GM19099 (cell line): ENCODE measurements at regions not wholly inside any gene's neighbourhood (a gene's known extent, or its start where the extent isn't known, plus 50 kb on each side); places are given as distances from the start of the nearest gene placed in this dataset.

Experiments used
- POLR2A ChIP-seq: IDR thresholded peaks from 3 replicates; pipeline ENCODE4 v1.6.1; 2011; ENCODE audit warnings: low read depth; ENCODE audit not compliant: insufficient read length; ENCODE audit errors: extremely low read depth

GRCh38 chr14:53528185-53528671 lies 375.1 kb upstream of the DDHD1 start:
- TF ChIP-seq POLR2A = no peak

DNA sequence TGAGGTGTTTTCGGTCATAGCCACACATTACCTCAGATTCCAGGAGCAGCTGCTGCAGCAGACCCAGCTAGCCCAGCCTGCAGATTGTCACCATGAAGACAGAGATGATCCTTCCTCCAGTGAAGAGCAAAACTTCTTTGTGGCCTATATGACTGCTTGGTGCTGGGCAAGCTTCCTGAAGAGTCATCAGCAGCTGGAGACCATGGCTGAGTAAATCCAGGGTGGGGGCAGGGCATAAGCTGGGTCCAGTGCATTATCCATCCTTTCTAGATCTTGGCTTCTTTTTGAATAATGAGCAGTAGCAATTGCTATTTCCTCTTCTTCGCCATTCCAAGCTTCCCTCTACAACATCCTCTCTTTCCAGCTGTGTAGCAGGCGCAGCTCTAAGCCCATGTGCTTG lies 373.1 kb upstream of the DDHD1 start:
- no peak for TF ChIP-seq POLR2A

DNA sequence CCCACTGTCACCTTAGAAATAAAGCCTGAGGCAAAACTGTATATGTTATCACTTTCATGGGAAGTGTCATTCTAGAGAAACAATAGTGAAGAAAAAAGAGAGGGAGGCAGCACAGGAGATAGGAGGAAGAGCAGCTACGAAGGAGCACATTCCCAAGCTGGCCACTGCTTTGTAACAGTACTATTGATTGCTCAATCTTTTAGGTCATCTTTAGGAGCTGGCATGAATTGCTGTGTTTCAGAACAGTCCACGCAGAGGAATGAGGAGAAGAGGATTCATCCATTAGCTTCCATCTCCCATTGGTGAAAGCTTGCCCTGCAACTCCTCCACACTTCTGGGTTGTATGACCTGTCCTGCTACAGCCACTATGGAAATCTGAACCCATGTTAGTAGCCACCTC lies 372.5 kb upstream of the DDHD1 start:
- no peak for TF ChIP-seq POLR2A

- TF ChIP-seq POLR2A = no peak
Measured at GRCh38 chr14:53524391-53524790, 371.3 kb upstream of the DDHD1 start.

GRCh38 chr14:53523226-53523625 lies 370.1 kb upstream of the DDHD1 start:
- TF ChIP-seq POLR2A = no peak

DNA sequence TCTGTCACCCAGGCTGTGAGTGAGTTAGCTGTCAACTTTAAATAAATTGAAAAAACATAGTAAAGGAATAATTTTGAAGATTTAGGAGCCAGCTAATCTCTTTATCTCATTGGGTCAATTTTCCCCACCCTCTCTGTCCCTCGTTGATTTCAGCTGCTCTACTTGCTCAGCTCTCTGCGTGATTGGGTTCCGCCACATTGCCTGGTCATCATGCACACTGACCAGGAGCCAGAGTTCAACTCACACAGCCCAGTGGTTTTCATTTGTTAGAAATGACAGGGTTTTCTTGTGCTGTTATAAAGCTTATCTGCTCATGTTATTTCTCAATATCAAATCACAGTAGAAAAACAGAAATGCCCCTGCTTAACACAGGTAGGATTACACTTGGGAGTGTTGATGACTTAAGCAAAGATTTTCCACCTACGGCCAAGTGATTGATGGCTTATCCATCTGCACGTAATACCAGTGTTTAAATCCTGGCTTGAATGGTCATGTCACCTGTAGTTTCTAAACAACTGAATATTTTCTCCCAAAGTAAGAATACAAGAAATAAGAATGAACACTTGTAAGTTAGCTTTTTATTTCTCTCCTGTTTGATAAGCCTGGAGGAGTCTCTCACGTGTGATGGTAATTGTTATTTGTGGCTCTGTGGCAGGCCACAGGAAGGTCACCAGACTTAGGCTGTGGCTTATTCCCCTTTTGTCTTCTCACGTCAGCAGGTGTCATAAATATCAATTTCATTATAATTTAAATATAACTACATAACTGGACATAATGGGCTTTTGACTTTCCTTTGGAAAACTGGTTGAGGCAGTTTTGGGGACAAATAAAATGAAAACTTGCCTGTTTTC lies 367.2 kb upstream of the DDHD1 start:
- TF ChIP-seq POLR2A = no peak

DNA sequence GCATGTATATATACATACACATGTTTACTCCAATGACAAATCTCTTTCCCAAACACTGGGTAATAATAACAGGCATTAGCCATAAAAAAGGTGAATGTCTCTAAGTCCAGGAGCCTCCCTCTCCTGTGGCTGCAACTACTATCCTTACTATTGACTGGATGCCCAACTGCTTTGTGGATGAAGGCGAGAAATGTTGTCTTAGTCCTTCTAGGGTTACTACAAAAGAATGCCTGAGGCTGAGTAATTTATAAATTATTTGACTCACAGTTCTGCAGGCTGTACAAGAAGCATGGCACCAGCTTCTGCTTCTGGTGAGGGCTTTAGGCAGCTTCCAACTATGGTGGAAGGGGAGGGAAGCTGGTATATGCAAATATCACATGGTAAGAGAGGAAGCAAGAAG lies 366.0 kb upstream of the DDHD1 start:
- TF ChIP-seq POLR2A = no peak

- no peak for TF ChIP-seq POLR2A
Measured at GRCh38 chr14:53517270-53517960, 364.3 kb upstream of the DDHD1 start.

DNA sequence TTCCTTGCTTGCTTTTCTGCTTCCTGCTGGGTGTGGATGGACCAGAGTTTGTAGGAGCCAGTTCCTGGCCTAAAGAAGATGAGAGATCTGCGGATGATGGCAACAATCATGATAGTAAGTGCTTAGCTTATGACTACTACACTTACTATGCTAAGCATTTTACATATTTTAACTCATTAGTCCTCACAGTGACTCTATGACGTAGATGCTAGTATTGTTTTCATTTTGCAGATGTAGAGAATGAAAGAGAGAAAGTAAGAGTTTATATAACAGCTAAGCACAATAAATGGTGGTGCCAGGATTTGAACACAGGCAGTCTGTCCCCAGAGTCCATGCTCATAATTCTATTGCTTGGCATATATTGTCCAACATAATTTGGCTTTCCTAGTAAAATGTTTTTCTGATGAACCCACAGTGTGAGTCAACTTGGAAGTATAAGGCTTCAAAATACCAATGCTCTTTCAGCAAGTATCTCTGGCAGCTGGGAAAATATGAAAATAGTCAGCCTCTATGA lies 363.2 kb upstream of the DDHD1 start:
- TF ChIP-seq POLR2A = no peak

GRCh38 chr14:53515276-53515675 lies 362.2 kb upstream of the DDHD1 start:
- TF ChIP-seq POLR2A = no peak

DNA sequence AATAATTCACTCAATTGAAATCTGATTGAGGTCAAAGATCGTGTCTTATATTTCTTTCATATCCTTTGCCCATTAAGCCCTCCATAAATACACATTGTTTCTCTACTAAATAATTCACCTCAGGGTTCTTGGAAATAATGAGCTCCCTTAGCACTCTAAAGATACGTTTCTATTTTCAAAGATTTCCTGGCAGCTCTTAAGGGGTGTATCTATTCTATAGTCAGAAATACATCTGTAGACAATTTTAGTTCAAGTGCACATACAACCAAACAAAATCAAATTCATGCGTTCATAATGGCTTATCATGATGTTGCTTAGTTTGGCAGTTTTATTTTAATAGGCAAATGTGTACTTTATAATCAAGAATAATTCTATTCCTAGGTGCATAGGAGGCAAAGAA lies 361.1 kb upstream of the DDHD1 start:
- no peak for TF ChIP-seq POLR2A

DNA sequence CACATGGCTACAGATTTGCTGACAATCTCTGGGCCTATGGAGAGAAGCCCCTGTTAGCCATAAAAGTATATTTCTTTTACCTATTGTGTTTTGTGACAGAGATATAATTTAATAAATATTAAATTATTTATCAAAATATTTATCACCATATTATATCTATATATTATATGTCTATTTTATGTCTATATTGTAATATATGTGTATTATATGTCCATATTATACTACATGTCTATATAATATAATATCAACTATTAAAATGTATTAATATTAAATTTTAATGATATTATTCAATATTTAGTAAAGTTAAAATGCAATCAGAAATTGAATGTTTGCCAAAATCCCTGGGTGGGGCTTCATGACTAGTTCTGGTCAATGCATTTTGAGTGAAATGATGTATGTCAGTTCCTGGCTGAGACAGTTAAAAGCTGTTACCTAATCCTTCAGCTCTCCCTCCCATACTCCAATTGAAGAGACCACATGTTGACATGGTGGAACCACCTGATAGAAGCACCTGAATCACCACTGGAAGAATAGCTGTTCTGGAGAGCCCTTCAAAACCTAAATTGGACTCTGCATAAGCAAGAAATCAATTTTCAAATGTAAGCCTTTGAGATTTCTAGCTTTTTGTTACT lies 357.3 kb upstream of the DDHD1 start:
- TF ChIP-seq POLR2A = no peak

DNA sequence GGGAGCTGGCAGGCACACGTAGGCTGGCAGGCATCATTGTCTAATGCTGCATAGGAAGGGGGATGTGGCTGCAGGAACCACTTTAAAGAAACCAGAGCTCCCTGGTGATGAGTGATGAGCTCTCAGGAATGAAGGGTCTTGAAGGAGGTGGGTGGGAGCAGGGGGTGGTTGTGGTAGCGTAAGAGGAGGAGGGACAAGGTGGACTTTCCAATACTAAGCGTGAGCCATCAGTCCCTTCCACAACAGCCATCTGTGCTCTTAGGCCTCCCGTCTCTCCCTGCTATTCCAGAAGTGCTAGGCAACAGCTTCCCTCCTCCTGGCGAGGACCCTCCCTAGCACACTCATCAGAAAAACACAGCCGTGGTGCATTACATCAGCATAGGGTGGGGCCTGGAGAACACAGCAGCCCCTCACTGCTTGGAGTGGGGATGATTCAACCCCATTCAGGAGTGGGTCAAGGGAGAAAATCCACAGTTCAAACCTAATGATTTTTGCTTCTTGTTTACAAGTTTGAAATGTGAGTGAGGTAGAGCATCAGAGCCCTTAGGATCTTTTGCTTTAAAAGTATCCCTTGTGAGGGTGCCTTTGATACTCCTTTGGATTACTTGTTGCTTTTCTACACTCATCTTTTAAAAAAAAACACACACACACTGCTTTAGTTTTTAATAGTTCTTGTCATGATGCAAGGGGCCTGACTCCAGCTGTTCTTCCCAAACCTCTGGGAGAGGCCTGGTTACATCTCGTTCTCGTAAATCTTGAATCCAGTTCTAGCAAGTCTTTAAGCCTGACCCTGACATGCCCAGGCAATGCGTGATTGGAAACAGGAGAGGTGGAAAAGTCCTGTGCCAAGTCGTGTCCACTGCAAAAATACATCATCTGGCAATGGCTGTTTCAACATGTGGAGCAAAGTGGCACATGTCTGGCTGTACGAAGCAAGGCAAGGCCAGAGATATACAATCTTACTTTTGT lies 356.4 kb upstream of the DDHD1 start:
- no peak for TF ChIP-seq POLR2A
